ENCODE measurements at regions not wholly inside any gene's neighbourhood (a gene's known extent, or its start where the extent isn't known, plus 50 kb on each side); places are given as distances from the start of the nearest gene placed in this dataset.

DNA sequence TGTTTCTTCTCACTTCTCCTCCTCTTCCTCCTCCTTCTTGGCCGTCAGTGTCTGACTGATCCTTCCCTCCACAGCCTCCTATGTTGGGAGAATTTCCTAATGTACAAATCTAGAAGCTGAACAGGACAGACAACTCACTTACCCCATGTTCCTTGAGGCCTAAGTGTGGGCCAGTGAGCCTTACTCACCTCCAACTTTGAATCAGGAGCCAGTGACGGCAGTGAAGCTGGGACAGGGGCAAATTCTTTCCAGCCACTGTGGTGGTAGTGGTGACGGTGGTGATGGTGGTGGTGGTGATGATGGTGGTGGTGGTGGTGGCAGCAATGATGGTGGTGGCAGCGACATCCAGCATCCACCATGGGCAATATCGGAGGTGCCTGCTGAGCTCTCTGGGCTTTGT is 166.3 kb downstream of the FAM43A start:
- CTCF ChIA-PET, result no interaction called here
- no peak overlapping the region for H3K27ac ChIP-seq (ENCODE audit: low read depth in 2 of 2, low read length in 1 of 2)

More for the DNA sequence above, 166.3 kb downstream of the FAM43A start:
- Histone ChIP-seq H3K9me2 (no peaks in the 10 kb centered on the region), H3F3A (replicated peaks; ENCODE audit: insufficient read depth) (no peaks in the 10 kb centered on the region), H2AFZ (ENCODE audit: low read depth) (no peak overlapping the region), H3K9me3 (no peaks in the 10 kb centered on the region), H3K27me3 (ENCODE audit: insufficient read depth) (no peaks in the 10 kb centered on the region), H3K4me1 (ENCODE audit: control insufficient read depth in 1 of 2, insufficient read depth in 2 of 2, low read depth in 1 of 2, low read length in 1 of 2) (peaks cover 0 to 21% of the 10 kb centered on the region in 2 experiments; a peak in 1 of 4 replicates), H3K79me2 (ENCODE audit: insufficient read depth) (no peaks in the 10 kb centered on the region), H3K36me3 (replicated peaks in 1 of 2; ENCODE audit: control insufficient read depth in 1 of 2, insufficient read depth in 2 of 2, low read length in 1 of 2) (no peaks in the 10 kb centered on the region), H3K9ac (no peak overlapping the region), H3K4me2 (no peak overlapping the region), H3K4me3 (ENCODE audit: low read depth in 2 of 2, low read length in 1 of 2) (no peak overlapping the region), H4K20me1 (ENCODE audit: insufficient read depth) (no peaks in the 10 kb centered on the region)
- no peak for DNase-seq
- no peak for TF ChIP-seq FOSL2 (IDR thresholded peaks at IDR 0.05; ENCODE audit: borderline replicate concordance, low read depth)
- no peak for TF ChIP-seq EP300 (IDR thresholded peaks at IDR 0.05; ENCODE audit: borderline replicate concordance in 1 of 2, low read depth in 1 of 2, low read length in 1 of 2)
- no peak for TF ChIP-seq CHD2 (IDR thresholded peaks at IDR 0.05; ENCODE audit: low read length, partially characterized antibody)
- TF ChIP-seq, protein P1, sequence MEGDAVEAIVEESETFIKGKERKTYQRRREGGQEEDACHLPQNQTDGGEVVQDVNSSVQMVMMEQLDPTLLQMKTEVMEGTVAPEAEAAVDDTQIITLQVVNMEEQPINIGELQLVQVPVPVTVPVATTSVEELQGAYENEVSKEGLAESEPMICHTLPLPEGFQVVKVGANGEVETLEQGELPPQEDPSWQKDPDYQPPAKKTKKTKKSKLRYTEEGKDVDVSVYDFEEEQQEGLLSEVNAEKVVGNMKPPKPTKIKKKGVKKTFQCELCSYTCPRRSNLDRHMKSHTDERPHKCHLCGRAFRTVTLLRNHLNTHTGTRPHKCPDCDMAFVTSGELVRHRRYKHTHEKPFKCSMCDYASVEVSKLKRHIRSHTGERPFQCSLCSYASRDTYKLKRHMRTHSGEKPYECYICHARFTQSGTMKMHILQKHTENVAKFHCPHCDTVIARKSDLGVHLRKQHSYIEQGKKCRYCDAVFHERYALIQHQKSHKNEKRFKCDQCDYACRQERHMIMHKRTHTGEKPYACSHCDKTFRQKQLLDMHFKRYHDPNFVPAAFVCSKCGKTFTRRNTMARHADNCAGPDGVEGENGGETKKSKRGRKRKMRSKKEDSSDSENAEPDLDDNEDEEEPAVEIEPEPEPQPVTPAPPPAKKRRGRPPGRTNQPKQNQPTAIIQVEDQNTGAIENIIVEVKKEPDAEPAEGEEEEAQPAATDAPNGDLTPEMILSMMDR (IDR thresholded peaks at IDR 0.05), result no peak
- TF ChIP-seq MEF2A (IDR thresholded peaks at IDR 0.05; ENCODE audit: borderline replicate concordance, low read depth), result no peak
- TF ChIP-seq MXI1 (IDR thresholded peaks at IDR 0.05; ENCODE audit: low read depth, low read length), result no peak
- no peak for TF ChIP-seq POLR2AphosphoS5 (IDR thresholded peaks at IDR 0.05; ENCODE audit: low read depth, low read length)
- no peak for TF ChIP-seq RAD21 (IDR thresholded peaks at IDR 0.05; ENCODE audit: low read length)
- no peak for TF ChIP-seq ELF1 (IDR thresholded peaks at IDR 0.05)
- TF ChIP-seq FOXM1 (IDR thresholded peaks at IDR 0.05; ENCODE audit: low read depth), result no peak
- TF ChIP-seq EZH2phosphoT487 (IDR thresholded peaks at IDR 0.05; ENCODE audit: borderline replicate concordance, low read depth), result no peak
- TF ChIP-seq GABPA (IDR thresholded peaks at IDR 0.05; ENCODE audit: low read depth), result no peak
- TF ChIP-seq, protein P2, sequence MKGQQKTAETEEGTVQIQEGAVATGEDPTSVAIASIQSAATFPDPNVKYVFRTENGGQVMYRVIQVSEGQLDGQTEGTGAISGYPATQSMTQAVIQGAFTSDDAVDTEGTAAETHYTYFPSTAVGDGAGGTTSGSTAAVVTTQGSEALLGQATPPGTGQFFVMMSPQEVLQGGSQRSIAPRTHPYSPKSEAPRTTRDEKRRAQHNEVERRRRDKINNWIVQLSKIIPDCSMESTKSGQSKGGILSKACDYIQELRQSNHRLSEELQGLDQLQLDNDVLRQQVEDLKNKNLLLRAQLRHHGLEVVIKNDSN (IDR thresholded peaks at IDR 0.05; ENCODE audit: borderline replicate concordance, low read depth), result no peak
- no peak for TF ChIP-seq TCF12 (IDR thresholded peaks at IDR 0.05)
- TF ChIP-seq, protein P3, sequence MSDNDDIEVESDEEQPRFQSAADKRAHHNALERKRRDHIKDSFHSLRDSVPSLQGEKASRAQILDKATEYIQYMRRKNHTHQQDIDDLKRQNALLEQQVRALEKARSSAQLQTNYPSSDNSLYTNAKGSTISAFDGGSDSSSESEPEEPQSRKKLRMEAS (IDR thresholded peaks at IDR 0.05; ENCODE audit: low read depth), result no peak
- TF ChIP-seq, protein P4, sequence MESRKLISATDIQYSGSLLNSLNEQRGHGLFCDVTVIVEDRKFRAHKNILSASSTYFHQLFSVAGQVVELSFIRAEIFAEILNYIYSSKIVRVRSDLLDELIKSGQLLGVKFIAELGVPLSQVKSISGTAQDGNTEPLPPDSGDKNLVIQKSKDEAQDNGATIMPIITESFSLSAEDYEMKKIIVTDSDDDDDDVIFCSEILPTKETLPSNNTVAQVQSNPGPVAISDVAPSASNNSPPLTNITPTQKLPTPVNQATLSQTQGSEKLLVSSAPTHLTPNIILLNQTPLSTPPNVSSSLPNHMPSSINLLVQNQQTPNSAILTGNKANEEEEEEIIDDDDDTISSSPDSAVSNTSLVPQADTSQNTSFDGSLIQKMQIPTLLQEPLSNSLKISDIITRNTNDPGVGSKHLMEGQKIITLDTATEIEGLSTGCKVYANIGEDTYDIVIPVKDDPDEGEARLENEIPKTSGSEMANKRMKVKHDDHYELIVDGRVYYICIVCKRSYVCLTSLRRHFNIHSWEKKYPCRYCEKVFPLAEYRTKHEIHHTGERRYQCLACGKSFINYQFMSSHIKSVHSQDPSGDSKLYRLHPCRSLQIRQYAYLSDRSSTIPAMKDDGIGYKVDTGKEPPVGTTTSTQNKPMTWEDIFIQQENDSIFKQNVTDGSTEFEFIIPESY (IDR thresholded peaks at IDR 0.05; ENCODE audit: borderline replicate concordance, low read depth), result no peak
- TF ChIP-seq, protein P5, sequence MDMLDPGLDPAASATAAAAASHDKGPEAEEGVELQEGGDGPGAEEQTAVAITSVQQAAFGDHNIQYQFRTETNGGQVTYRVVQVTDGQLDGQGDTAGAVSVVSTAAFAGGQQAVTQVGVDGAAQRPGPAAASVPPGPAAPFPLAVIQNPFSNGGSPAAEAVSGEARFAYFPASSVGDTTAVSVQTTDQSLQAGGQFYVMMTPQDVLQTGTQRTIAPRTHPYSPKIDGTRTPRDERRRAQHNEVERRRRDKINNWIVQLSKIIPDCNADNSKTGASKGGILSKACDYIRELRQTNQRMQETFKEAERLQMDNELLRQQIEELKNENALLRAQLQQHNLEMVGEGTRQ (IDR thresholded peaks at IDR 0.05; ENCODE audit: borderline replicate concordance, low read depth, low read length), result no peak
- TF ChIP-seq GATA2 (CRISPR knock-in tag; IDR thresholded peaks at IDR 0.05), result no peak
- TF ChIP-seq FOXJ3 (CRISPR knock-in tag; IDR thresholded peaks at IDR 0.05), result no peak
- TF ChIP-seq, protein P6, sequence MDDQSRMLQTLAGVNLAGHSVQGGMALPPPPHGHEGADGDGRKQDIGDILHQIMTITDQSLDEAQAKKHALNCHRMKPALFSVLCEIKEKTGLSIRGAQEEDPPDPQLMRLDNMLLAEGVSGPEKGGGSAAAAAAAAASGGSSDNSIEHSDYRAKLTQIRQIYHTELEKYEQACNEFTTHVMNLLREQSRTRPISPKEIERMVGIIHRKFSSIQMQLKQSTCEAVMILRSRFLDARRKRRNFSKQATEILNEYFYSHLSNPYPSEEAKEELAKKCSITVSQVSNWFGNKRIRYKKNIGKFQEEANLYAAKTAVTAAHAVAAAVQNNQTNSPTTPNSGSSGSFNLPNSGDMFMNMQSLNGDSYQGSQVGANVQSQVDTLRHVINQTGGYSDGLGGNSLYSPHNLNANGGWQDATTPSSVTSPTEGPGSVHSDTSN (IDR thresholded peaks at IDR 0.05), result no peak
- POLR2A ChIA-PET, result no interaction called here
- WGBS (ENCODE audit: low lambda C conversion rate), result 85% methylated on average over 5 of the region's 5 CpGs
